ENCODE measurements at regions not wholly inside any gene's neighbourhood (a gene's known extent, or its start where the extent isn't known, plus 50 kb on each side); places are given as distances from the start of the nearest gene placed in this dataset.

DNA sequence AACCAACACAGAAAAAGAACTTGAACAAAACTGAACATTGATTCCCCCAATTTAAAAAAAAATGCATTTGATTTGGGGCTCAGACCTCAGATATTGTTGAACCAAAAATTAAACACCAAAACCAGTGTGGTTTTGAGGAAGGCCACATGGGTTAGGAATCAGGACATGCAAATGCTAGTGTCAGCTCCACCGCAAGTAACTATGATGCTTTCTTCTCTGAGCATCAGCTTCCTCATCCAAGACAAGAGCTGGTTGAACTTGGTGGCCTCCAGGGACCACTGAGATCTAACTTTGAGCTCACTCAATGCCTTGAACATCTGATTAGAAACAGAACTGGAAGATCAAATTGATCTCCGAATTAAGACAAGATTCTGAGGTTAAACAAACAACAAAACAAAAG lies 142.9 kb upstream of the NWD2 start:
- no peak overlapping the region for H3K4me3 ChIP-seq (ENCODE audit: insufficient read depth in 1 of 2, low read depth in 1 of 2, low read length in 2 of 2)
- 76% methylated on average over 1 of the region's 2 CpGs for WGBS

DNA sequence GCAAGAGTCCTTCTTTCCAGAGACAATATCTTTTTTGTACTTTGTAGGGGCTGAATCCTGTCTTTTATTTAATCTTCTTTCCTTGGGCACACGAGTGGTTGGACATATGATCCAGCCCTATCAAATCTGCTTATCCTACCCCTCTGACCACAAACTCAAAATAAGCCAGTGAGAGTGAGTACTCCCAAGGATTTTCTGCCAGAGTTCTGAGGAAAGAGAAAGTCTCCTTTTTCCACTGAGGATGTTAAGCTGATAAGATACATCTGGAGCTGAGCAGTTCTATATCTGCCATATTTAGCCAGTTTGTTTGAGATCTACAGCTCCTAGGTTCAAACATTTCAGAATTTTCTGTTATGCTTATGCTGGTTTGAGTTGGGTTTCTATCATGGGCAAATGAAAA lies 134.8 kb upstream of the NWD2 start:
- Histone ChIP-seq H3K4me2 (ENCODE audit: low read length, poor library complexity, severe bottlenecking) (no peak overlapping the region), H4K91ac (ENCODE audit: low read length) (no peak overlapping the region), H3K79me1 (replicated peaks; ENCODE audit: low read length, poor library complexity, severe bottlenecking) (no peaks in the 10 kb centered on the region), H3K18ac (ENCODE audit: low read depth in 1 of 2, low read length in 2 of 2) (no peak overlapping the region), H3K27me3 (ENCODE audit: control insufficient read depth in 1 of 2, insufficient read depth in 1 of 2, low read length in 2 of 2) (no peaks in the 10 kb centered on the region), H4K8ac (ENCODE audit: low read length) (no peak overlapping the region), H3K9ac (ENCODE audit: low read length) (no peak overlapping the region), H2BK5ac (ENCODE audit: low read depth, low read length, poor library complexity, severe bottlenecking) (no peak overlapping the region), H2BK120ac (ENCODE audit: low read depth, low read length) (no peak overlapping the region), H3K23ac (ENCODE audit: low read length in 2 of 2) (no peak overlapping the region), H2AFZ (ENCODE audit: low read depth, low read length) (no peak overlapping the region), H2BK15ac (ENCODE audit: low read depth, poor library complexity, severe bottlenecking) (no peak overlapping the region), H2AK5ac (ENCODE audit: low read length, severe bottlenecking) (no peak overlapping the region), H3K4ac (ENCODE audit: low read depth in 1 of 2, low read length in 2 of 2) (no peak overlapping the region), H3K9me3 (ENCODE audit: control insufficient read depth, low read length) (peaks cover 3% of the 10 kb centered on the region), H3K4me1 (ENCODE audit: control insufficient read depth, insufficient read depth, low read depth, low read length) (no peaks in the 10 kb centered on the region), H3K36me3 (ENCODE audit: control insufficient read depth in 1 of 2, insufficient read depth in 2 of 2, low read depth in 1 of 2, low read length in 2 of 2) (no peaks in the 10 kb centered on the region), H3K27ac (ENCODE audit: low read length, poor library complexity, severe bottlenecking) (no peak overlapping the region), H3K4me3 (ENCODE audit: insufficient read depth in 1 of 2, low read depth in 1 of 2, low read length in 2 of 2) (no peak overlapping the region), H2BK12ac (ENCODE audit: low read length in 2 of 2) (no peak overlapping the region), H3K14ac (ENCODE audit: low read length in 2 of 2) (no peak overlapping the region)
- 56% methylated on average over 1 of the region's 1 CpG for WGBS
- DNase-seq: no peak

More for the DNA sequence above, 142.9 kb upstream of the NWD2 start:
- no peaks in the 10 kb centered on the region for H3K79me1 ChIP-seq (replicated peaks; ENCODE audit: low read length, poor library complexity, severe bottlenecking)
- no peak overlapping the region for H4K8ac ChIP-seq (ENCODE audit: low read length)
- no peak overlapping the region for H3K14ac ChIP-seq (ENCODE audit: low read length in 2 of 2)
- H3K4me1 ChIP-seq (ENCODE audit: control insufficient read depth, insufficient read depth, low read depth, low read length): no peaks in the 10 kb centered on the region
- no peak overlapping the region for H3K27ac ChIP-seq (ENCODE audit: low read length, poor library complexity, severe bottlenecking)
- H3K36me3 ChIP-seq (ENCODE audit: control insufficient read depth in 1 of 2, insufficient read depth in 2 of 2, low read depth in 1 of 2, low read length in 2 of 2): no peaks in the 10 kb centered on the region
- H3K9ac ChIP-seq (ENCODE audit: low read length): no peak overlapping the region
- H3K27me3 ChIP-seq (ENCODE audit: control insufficient read depth in 1 of 2, insufficient read depth in 1 of 2, low read length in 2 of 2): no peaks in the 10 kb centered on the region
- DNase-seq: no peak
- no peak overlapping the region for H2BK15ac ChIP-seq (ENCODE audit: low read depth, poor library complexity, severe bottlenecking)
- no peak overlapping the region for H2AK5ac ChIP-seq (ENCODE audit: low read length, severe bottlenecking)
- H2BK120ac ChIP-seq (ENCODE audit: low read depth, low read length): no peak overlapping the region
- H3K4ac ChIP-seq (ENCODE audit: low read depth in 1 of 2, low read length in 2 of 2): no peak overlapping the region
- H2AFZ ChIP-seq (ENCODE audit: low read depth, low read length): no peak overlapping the region
- no peak overlapping the region for H2BK12ac ChIP-seq (ENCODE audit: low read length in 2 of 2)
- no peak overlapping the region for H4K91ac ChIP-seq (ENCODE audit: low read length)
- no peak overlapping the region for H3K4me2 ChIP-seq (ENCODE audit: low read length, poor library complexity, severe bottlenecking)
- no peak overlapping the region for H3K23ac ChIP-seq (ENCODE audit: low read length in 2 of 2)
- H3K18ac ChIP-seq (ENCODE audit: low read depth in 1 of 2, low read length in 2 of 2): no peak overlapping the region
- no peak overlapping the region for H2BK5ac ChIP-seq (ENCODE audit: low read depth, low read length, poor library complexity, severe bottlenecking)
- H3K9me3 ChIP-seq (ENCODE audit: control insufficient read depth, low read length): no peaks in the 10 kb centered on the region

DNA sequence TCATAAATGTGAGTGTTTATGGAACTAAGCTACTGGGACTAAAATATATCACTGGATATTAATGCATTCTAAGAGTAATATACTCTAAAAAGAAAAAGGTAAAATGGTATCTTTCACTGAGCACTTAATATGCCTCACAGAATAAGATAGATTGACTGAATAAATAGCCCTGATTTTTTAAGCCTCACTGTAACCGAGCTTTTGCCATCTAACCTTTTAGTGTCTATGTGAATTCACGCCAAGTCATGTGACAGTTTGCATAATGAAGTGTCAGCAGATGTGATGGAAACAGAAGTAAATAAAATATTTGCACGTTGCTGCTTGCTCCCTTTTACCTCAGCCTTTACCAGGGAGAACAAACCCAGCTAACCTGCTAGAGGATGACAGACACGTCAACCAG lies 119.7 kb upstream of the NWD2 start:
- Histone ChIP-seq H3K9me3 (ENCODE audit: control insufficient read depth, low read length) (no peaks in the 10 kb centered on the region), H3K4me3 (ENCODE audit: insufficient read depth in 1 of 2, low read depth in 1 of 2, low read length in 2 of 2) (no peak overlapping the region), H3K36me3 (ENCODE audit: control insufficient read depth in 1 of 2, insufficient read depth in 2 of 2, low read depth in 1 of 2, low read length in 2 of 2) (no peaks in the 10 kb centered on the region), H3K4me1 (ENCODE audit: control insufficient read depth, insufficient read depth, low read depth, low read length) (no peaks in the 10 kb centered on the region), H2AK5ac (ENCODE audit: low read length, severe bottlenecking) (no peak overlapping the region), H3K23ac (ENCODE audit: low read length in 2 of 2) (no peak overlapping the region), H3K9ac (ENCODE audit: low read length) (no peak overlapping the region), H3K4me2 (ENCODE audit: low read length, poor library complexity, severe bottlenecking) (no peak overlapping the region), H3K27ac (ENCODE audit: low read length, poor library complexity, severe bottlenecking) (no peak overlapping the region), H4K91ac (ENCODE audit: low read length) (no peak overlapping the region), H2BK15ac (ENCODE audit: low read depth, poor library complexity, severe bottlenecking) (no peak overlapping the region), H3K18ac (ENCODE audit: low read depth in 1 of 2, low read length in 2 of 2) (no peak overlapping the region), H3K27me3 (ENCODE audit: control insufficient read depth in 1 of 2, insufficient read depth in 1 of 2, low read length in 2 of 2) (no peaks in the 10 kb centered on the region), H2BK12ac (ENCODE audit: low read length in 2 of 2) (no peak overlapping the region), H2BK5ac (ENCODE audit: low read depth, low read length, poor library complexity, severe bottlenecking) (no peak overlapping the region), H2BK120ac (ENCODE audit: low read depth, low read length) (no peak overlapping the region), H3K79me1 (replicated peaks; ENCODE audit: low read length, poor library complexity, severe bottlenecking) (no peaks in the 10 kb centered on the region), H3K14ac (ENCODE audit: low read length in 2 of 2) (no peak overlapping the region), H2AFZ (ENCODE audit: low read depth, low read length) (no peak overlapping the region), H3K4ac (ENCODE audit: low read depth in 1 of 2, low read length in 2 of 2) (no peak overlapping the region), H4K8ac (ENCODE audit: low read length) (no peak overlapping the region)
- WGBS: 73% methylated on average over 4 of the region's 4 CpGs
- DNase-seq: no peak

DNA sequence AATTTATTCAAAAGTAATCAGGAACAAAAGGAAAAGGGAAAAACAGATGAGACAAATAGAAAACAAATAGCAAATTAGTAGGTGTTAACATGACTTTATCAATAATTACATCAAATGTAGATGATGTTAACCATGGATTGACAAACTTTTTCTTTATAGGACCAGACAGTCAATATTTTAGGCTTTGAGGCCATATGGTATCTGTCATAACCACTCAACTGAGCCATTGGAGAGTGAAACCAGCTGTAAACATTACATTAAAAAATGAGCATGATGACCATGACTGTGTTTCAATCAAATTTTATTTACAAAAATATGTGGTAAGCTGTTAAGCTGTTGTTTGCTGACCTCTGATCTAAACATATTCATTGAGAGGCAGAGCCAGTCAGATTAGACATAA lies 118.5 kb upstream of the NWD2 start:
- Histone ChIP-seq H3K4me3 (ENCODE audit: insufficient read depth in 1 of 2, low read depth in 1 of 2, low read length in 2 of 2) (no peak overlapping the region), H2AFZ (ENCODE audit: low read depth, low read length) (no peak overlapping the region), H2BK120ac (ENCODE audit: low read depth, low read length) (no peak overlapping the region), H3K27me3 (ENCODE audit: control insufficient read depth in 1 of 2, insufficient read depth in 1 of 2, low read length in 2 of 2) (no peaks in the 10 kb centered on the region), H3K9ac (ENCODE audit: low read length) (no peak overlapping the region), H3K4me1 (ENCODE audit: control insufficient read depth, insufficient read depth, low read depth, low read length) (no peaks in the 10 kb centered on the region), H3K9me3 (ENCODE audit: control insufficient read depth, low read length) (no peaks in the 10 kb centered on the region), H3K27ac (ENCODE audit: low read length, poor library complexity, severe bottlenecking) (no peak overlapping the region), H4K91ac (ENCODE audit: low read length) (no peak overlapping the region), H2BK12ac (ENCODE audit: low read length in 2 of 2) (no peak overlapping the region), H3K23ac (ENCODE audit: low read length in 2 of 2) (no peak overlapping the region), H2BK15ac (ENCODE audit: low read depth, poor library complexity, severe bottlenecking) (no peak overlapping the region), H3K36me3 (ENCODE audit: control insufficient read depth in 1 of 2, insufficient read depth in 2 of 2, low read depth in 1 of 2, low read length in 2 of 2) (no peaks in the 10 kb centered on the region), H2AK5ac (ENCODE audit: low read length, severe bottlenecking) (no peak overlapping the region), H3K14ac (ENCODE audit: low read length in 2 of 2) (no peak overlapping the region), H3K79me1 (replicated peaks; ENCODE audit: low read length, poor library complexity, severe bottlenecking) (no peaks in the 10 kb centered on the region), H2BK5ac (ENCODE audit: low read depth, low read length, poor library complexity, severe bottlenecking) (no peak overlapping the region), H4K8ac (ENCODE audit: low read length) (no peak overlapping the region), H3K4ac (ENCODE audit: low read depth in 1 of 2, low read length in 2 of 2) (no peak overlapping the region), H3K18ac (ENCODE audit: low read depth in 1 of 2, low read length in 2 of 2) (no peak overlapping the region), H3K4me2 (ENCODE audit: low read length, poor library complexity, severe bottlenecking) (no peak overlapping the region)
- DNase-seq: no peak

All from mesenchymal stem cell (in vitro differentiated cells and primary cell).